ENCODE measurements at regions not wholly inside any gene's neighbourhood (a gene's known extent, or its start where the extent isn't known, plus 50 kb on each side); places are given as distances from the start of the nearest gene placed in this dataset.

- no peak overlapping the region for H3K9ac ChIP-seq (ENCODE audit: low read depth in 1 of 2, low read length in 2 of 2)
- no peaks in the 10 kb centered on the region for H3K36me3 ChIP-seq (ENCODE audit: control insufficient read depth in 4 of 4, insufficient read depth in 3 of 4, low read depth in 1 of 4, low read length in 3 of 4)
- H3K27ac ChIP-seq (ENCODE audit: low read depth in 1 of 2, low read length in 2 of 2): no peak overlapping the region
- no peaks in the 10 kb centered on the region for H3K4me1 ChIP-seq (ENCODE audit: control insufficient read depth in 4 of 4, insufficient read depth in 4 of 4, low read length in 3 of 4)
- peaks cover 4 to 14% (median 7%) of the 10 kb centered on the region in 4 donors for H3K9me3 ChIP-seq (ENCODE audit: control insufficient read depth in 4 of 4, low read length in 3 of 4)
- TF ChIP-seq HNF4G (IDR thresholded peaks at IDR 0.05) (no peak), MAX (IDR thresholded peaks at IDR 0.05) (no peak)
- H3K4me3 ChIP-seq (ENCODE audit: low read depth in 1 of 3, low read length in 3 of 3): no peak overlapping the region
- WGBS: 85% methylated on average over 1 of the region's 1 CpG
- DNase-seq (ENCODE audit: low spot score): no peak
- no peaks in the 10 kb centered on the region for H3K27me3 ChIP-seq (ENCODE audit: control insufficient read depth in 4 of 4, insufficient read depth in 4 of 4, low read length in 3 of 4)
Observed at GRCh38 chr4:13296986-13297385, 187.2 kb downstream of the RAB28 start.

GRCh38 chr4:13294961-13295605 lies 189.1 kb downstream of the RAB28 start:
- H3K27ac ChIP-seq (ENCODE audit: low read depth in 1 of 2, low read length in 2 of 2): no peak overlapping the region
- H3K4me3 ChIP-seq (ENCODE audit: low read depth in 1 of 3, low read length in 3 of 3): no peak overlapping the region
- peaks cover 0 to 3% (median 0%) of the 10 kb centered on the region in 4 donors for H3K36me3 ChIP-seq (ENCODE audit: control insufficient read depth in 4 of 4, insufficient read depth in 3 of 4, low read depth in 1 of 4, low read length in 3 of 4)
- no peaks in the 10 kb centered on the region for H3K4me1 ChIP-seq (ENCODE audit: control insufficient read depth in 4 of 4, insufficient read depth in 4 of 4, low read length in 3 of 4)
- TF ChIP-seq MAX (IDR thresholded peaks at IDR 0.05): no peak
- TF ChIP-seq REST (IDR thresholded peaks at IDR 0.05): no peak
- TF ChIP-seq ZBTB33 (IDR thresholded peaks at IDR 0.05): no peak
- no peak for TF ChIP-seq TAF1 (conservative IDR thresholded peaks at IDR 0.05)
- TF ChIP-seq RXRA (IDR thresholded peaks at IDR 0.05): no peak
- TF ChIP-seq CTCF (IDR thresholded peaks at IDR 0.05; ENCODE audit: low read depth, low read length, missing input control): no peak
- no peak for TF ChIP-seq NR2F2 (IDR thresholded peaks at IDR 0.05)
- TF ChIP-seq YY1 (IDR thresholded peaks at IDR 0.05): no peak
- TF ChIP-seq ATF3 (IDR thresholded peaks at IDR 0.05): no peak
- TF ChIP-seq FOXA1 (IDR thresholded peaks at IDR 0.05): no peak
- TF ChIP-seq HNF4A (conservative IDR thresholded peaks at IDR 0.05): no peak
- no peak for TF ChIP-seq FOXA2 (IDR thresholded peaks at IDR 0.05)
- no peak for TF ChIP-seq HNF4G (IDR thresholded peaks at IDR 0.05)
- no peak for TF ChIP-seq EGR1 (IDR thresholded peaks at IDR 0.05; ENCODE audit: low read depth in 2 of 2)
- no peak for TF ChIP-seq RAD21 (IDR thresholded peaks at IDR 0.05)
- no peak for TF ChIP-seq GABPA (IDR thresholded peaks at IDR 0.05 in 1 of 2, conservative IDR thresholded peaks at IDR 0.05 in 1 of 2)
- no peak for TF ChIP-seq JUND (IDR thresholded peaks at IDR 0.05)
- no peak for TF ChIP-seq SP1 (IDR thresholded peaks at IDR 0.05)
- no peak overlapping the region for H3K9ac ChIP-seq (ENCODE audit: low read depth in 1 of 2, low read length in 2 of 2)
- no peak for DNase-seq (ENCODE audit: low spot score)
- 80% methylated on average over 5 of the region's 5 CpGs for WGBS
- no peaks in the 10 kb centered on the region for H3K27me3 ChIP-seq (ENCODE audit: control insufficient read depth in 4 of 4, insufficient read depth in 4 of 4, low read length in 3 of 4)
- peaks cover 4 to 9% (median 7%) of the 10 kb centered on the region in 4 donors for H3K9me3 ChIP-seq (ENCODE audit: control insufficient read depth in 4 of 4, low read length in 3 of 4)
